Upper lobe of left lung (tissue), 4 donors: ENCODE measurements at regions not wholly inside any gene's neighbourhood (a gene's known extent, or its start where the extent isn't known, plus 50 kb on each side); places are given as distances from the start of the nearest gene placed in this dataset.

Experiments
- EP300 ChIP-seq, 4 donors: sonication (generic); formaldehyde crosslinking; IDR thresholded peaks; one replicate each; pipeline ENCODE4 v1.5.1; 2017; ENCODE audit warnings: antibody characterized with exemption in 4 of 4, control low read depth in 2 of 4
- POLR2A ChIP-seq, 4 donors: fragments of 450-650 bp; IDR thresholded peaks; one replicate each; pipeline ENCODE4 v1.5.1; 2016 to 2017; ENCODE audit warnings: antibody characterized with exemption in 4 of 4, mild to moderate bottlenecking in 2 of 4
- POLR2AphosphoS5 ChIP-seq, 2 donors: sonication (generic); formaldehyde crosslinking; IDR thresholded peaks; one replicate each; pipeline ENCODE4 v1.5.1; 2017; ENCODE audit warnings: antibody characterized with exemption in 2 of 2
- TF ChIP-seq, protein P1 (sequence below), 6 experiments: fragments of 450-650 bp in 4 of 6; fragments of 200-600 bp in 2 of 6; sonication (generic) in 2 of 6; IDR thresholded peaks; one replicate each; pipeline ENCODE4 v1.5.1; 2016 to 2019; ENCODE audit warnings: antibody characterized with exemption in 6 of 6

GRCh38 chr7:87004956-87005355 lies 54.5 kb downstream of the ELAPOR2 start:
- TF ChIP-seq POLR2AphosphoS5 (IDR thresholded peaks at IDR 0.05) (no peak), POLR2A (IDR thresholded peaks at IDR 0.05) (no peak), EP300 (IDR thresholded peaks at IDR 0.05) (no peak)
- TF ChIP-seq, protein P1, sequence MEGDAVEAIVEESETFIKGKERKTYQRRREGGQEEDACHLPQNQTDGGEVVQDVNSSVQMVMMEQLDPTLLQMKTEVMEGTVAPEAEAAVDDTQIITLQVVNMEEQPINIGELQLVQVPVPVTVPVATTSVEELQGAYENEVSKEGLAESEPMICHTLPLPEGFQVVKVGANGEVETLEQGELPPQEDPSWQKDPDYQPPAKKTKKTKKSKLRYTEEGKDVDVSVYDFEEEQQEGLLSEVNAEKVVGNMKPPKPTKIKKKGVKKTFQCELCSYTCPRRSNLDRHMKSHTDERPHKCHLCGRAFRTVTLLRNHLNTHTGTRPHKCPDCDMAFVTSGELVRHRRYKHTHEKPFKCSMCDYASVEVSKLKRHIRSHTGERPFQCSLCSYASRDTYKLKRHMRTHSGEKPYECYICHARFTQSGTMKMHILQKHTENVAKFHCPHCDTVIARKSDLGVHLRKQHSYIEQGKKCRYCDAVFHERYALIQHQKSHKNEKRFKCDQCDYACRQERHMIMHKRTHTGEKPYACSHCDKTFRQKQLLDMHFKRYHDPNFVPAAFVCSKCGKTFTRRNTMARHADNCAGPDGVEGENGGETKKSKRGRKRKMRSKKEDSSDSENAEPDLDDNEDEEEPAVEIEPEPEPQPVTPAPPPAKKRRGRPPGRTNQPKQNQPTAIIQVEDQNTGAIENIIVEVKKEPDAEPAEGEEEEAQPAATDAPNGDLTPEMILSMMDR (IDR thresholded peaks at IDR 0.05) = no peak
